ENCODE measurements at regions not wholly inside any gene's neighbourhood (a gene's known extent, or its start where the extent isn't known, plus 50 kb on each side); places are given as distances from the start of the nearest gene placed in this dataset.

DNA sequence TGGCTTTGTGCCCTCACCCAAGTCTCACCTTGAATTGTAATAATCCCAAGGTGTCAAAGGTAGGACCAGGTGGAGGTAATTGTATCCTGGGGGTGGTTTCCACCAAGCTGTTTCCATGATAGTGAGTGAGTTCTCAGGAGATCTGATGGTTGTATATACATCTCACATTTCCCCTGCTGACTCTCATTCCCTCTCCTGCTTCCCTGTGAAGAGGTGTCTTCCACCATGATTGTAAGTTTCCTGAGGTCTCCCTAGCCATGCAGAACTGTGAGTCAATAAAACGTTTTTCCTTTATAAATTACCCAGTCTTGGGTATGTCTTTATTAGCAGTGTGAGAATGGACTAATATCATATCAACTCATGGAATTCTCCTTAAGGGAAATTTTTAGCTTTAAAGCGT, 302.6 kb downstream of the LIG4 start:
- DNase-seq, result no peak

DNA sequence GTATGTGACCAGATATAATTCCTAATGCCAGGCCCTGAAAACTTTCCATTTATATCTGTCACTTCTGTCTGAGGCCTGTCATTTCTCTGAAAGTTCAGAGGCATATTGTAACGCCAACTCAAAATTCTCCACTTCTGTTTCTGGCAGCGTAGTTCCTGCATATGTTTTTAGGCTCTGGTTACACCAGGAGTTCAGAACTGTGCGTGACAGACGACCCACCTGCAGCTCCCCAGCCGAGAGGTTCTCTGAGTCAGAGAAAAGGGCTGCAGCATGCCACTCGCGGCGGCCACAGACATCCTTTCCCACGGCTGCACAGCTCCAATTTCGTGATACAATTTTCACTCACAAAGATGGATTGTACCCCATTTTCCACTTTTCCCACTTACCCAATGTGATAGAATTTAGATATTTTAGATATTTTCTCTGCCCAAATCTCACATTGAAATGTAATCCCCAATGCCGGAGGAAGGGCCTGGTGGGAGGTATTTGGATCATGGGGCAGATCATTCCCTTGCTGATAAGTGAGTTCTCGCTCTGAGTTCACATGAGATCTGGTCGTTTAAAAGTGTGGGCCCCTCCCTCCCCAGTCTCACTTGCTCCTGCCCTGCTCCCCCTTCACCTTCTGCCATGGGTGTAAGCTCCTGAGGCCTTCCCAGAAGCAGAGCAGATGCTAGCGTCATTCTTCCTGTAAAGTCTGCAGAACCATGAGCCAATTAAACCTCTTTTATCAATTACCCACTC, 308.1 kb downstream of the LIG4 start:
- no peak for DNase-seq

DNA sequence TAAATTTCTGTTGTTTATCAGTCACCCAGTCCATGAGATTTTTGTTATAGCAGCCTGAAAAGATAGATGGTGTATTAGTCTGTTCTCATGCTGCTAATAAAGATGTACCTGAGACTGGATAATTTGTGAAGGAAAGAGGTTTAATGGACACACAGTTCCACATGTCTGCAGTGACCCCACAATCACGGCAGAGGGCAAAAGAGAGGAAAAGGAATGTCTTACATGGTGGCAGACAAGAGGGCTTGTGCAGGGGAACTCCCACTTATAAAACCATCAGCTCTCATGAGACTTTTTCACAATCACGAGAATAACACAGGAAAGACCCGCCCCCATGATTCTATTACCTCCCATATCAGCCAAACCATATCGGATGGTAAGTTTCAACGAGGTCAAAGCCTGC, 309.2 kb downstream of the LIG4 start:
- DNase-seq, result no peak

DNA sequence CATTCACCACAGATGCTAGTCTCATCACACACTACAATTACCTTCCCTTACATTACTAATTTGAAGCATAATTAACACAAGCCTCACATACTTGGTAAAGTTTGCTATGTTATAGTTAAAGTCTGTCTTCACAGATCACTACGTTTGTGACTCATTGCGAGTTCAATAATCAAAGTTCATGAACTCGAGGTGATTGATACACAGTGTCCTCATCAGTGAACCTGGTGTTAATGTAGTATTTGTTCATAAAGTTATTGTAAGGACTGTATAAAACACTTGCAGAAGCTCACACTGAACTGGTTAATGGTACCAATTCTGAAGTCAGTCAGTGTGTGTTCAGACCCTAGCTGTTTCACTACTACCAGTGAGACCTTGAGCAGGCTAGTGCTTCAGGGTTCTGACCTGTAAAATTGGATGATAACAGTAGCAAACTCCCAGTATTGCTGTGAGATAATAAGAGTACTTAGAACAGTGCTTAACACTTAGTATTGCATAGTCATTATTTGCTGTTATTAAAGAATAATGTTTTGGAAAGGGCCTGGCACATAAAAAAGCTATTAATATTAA, 313.3 kb downstream of the LIG4 start:
- no peak for DNase-seq

DNA sequence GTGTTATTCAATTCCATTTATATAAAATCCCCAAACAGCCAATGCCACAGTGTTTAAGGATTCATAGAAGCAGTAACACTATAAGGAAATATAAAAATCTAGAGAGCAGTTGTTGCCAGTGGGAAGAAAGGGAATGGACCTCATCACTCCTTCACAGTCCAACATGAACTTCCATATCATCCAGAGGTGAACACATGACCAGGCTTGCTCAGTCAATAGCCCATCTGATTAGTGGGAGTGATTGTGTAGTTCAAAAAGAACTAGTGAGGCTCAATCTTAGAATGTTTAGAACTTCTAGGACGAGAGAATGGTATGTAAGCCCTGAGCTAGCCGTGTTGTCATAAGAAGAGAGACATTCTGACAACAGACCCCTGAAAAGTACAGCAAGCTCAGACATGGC, 314.1 kb downstream of the LIG4 start:
- DNase-seq, result no peak

DNA sequence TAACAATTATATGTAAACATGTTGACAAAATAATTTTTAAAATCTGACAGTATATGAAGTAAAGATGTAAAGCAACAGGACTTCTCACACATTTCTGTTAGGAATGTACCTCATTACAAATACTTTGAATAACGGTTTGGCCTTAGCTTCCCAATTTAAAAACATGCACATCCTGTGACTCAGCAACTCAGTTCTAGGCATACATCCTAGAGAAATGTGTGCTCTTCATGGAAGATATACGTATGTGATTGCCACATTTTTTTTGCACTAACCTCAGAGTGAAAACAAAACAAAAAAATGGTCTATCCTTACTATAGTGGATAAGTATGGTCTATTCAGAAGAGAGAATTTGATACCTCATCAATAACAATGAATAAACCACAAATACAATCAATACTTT, 314.6 kb downstream of the LIG4 start:
- no peak for DNase-seq

DNA sequence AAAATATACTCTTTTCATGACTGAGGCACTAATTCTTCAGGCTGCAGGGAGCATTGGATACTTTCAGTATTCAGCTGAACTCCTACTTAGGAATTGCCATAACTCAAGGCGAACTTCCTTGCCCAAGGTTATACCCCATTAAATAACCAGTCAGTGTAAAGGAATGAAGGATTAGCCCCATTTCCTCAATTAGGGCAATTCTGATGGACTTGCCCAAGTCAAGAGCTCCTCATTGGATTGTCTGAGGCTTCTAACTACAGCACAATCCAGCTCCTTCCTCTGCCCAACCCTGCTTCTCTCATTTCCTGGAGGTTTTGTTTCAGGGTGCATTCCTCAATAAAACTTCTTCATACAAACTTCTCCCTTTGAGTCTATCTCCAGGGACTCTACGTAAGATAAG, 329.2 kb downstream of the LIG4 start:
- no peak for DNase-seq

DNA sequence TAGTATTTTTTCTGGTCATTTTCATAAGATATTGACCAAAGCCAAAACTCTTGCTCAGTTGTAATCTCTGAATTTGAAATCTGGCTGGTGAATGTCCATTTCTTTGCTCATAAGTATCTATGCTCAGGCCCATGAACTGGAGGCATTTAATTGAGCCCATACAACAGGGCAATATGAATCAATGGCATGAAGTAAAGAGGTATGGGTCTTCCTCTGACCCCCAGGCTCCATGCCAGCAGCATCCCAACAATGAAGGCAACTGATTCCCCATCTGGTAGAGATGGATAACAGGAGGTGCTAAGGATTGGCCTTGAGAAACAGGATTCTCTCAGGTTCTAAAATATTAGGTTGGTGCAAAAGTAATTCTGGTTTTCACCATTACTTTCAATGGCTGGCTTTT, 330.8 kb downstream of the LIG4 start:
- no peak for DNase-seq

DNA sequence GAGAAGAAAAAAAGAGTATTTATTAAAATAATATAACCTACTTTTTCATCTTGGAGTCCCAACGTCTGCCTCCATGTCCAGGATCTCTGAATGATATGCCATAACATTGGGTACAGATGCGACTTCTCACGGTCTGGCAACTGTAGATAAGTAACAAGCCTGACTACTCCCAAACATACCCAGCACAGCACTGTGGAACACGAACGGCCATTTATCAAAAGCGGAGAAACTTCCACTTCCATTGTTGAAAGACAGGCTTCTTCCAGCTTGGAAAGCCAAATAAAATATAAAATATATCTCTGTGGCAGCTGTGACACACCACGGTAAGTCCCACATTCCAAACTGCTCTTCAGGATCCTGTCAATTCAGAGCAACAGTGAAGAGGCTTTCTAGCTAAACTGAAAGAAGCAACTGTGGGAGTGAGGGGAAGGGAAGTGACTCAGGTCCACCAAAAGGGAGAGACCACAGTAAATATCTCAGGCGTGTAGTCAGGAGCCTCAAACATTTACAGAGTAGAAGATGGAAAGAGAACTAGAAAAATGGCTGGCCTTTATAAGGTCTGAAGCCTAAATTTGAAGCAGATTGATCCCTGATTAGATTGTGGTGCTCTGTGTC, 331.7 kb downstream of the LIG4 start:
- no peak for DNase-seq

DNA sequence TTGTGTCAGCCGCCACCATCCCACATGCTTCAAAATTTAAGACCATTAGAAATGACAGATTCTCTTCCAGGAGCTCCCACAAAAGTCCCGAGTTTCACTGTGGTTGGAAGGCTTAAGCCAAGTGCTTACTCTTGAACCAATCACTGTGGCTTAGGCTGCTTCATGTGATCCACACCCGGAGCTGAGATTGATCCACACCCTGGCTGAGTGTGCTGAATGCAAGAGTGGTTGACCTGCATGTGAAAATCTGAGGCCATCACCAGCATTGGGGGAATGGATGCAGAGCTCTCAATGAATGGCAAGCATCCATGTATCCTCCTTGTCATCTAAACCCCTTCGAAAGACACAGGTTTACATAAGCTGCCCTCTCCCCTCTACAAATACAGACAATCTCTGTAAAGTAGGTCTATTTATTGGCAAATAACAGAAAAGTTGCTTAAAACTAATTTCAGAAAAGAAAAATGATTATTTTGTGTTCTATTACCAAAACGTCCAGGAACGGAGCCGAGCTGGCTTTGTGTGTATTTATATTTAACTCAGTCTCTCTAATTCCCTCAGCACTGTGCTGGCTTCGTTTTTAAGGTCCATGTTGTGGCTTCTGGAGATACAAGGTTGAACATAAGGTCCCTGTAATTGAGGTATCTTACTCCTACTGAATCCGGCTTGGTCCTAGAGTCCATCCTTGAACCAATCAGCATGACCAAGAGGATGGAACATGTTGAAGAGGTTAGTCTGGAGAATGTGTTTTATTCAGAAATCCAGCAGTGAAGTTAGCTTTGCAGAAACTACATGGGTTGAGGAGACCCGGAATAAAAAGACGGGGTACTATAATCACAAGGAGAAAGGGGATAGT, 332.4 kb downstream of the LIG4 start:
- no peak for DNase-seq

DNA sequence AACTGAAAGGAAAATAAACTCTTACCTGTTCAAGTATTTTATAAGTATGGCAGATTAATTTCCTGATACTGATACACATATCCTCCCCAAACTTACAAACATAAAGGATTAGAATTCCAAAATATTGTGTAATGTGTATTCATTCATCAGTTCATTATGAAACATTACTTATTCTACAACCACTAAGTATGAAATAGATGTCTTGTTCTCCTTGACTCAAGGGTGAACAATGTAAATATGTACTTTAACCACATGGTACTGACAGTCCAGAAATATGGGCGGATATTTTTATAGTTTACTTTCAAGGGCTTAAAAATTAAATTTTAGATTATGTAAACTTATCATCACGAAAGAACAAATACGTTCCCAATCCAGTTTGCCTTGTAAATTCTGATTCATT, 334.0 kb downstream of the LIG4 start:
- no peak for DNase-seq

DNA sequence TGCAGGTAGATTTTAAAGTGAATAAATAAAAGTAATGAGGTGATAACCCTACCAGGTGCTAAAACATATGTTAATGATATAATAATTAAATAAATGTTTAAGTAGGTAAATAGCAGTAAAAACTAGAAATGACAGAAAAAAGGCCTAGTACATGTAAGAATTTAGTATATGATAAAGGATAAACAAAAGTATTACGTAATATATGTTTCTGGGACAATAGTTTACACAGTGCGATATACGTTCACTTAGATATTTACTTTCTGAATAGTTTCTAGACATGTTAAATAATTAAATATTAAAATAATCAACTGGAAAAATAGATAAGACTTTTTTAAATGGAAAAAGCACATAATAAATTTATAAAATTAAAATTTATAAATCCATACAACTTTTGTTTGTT, 340.9 kb downstream of the LIG4 start:
- no peak for DNase-seq

DNA sequence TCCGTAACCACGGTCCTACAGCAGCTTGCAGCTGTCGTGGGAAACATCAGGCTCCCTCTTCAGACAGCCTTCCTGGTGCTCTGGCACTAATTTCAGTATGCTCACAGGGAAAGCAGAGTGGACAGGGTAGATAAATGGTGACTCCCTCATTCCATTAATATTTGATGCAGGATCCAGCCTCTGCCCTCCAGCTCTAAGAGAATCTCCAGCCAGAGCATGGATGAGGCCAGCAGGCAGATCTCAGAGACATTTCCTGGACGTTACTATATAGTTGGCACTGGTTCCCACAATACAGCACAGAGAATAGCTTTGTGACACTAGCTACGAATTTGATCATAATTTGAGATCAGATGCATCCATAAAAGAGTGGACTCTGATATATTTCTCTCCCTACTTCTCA, 341.4 kb downstream of the LIG4 start:
- DNase-seq, result no peak

DNA sequence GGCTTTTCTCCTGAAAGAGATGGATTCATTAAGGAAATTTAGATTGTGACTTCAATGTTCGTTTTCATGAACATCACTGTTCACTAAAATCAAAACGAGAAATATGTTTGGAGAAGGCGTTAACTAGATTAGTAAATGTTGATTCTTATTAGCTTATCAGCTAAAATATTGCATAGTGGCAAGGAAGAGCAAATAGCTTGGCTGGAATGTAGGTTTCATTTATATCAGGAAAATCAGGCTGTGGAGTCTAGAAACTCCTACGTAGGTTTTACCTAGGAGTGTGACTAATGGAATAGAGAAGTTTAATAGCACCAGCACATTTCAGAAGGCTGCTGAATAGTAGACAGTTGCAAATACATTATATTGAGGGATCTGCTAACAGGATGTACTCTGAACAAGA, 344.9 kb downstream of the LIG4 start:
- no peak for DNase-seq

DNA sequence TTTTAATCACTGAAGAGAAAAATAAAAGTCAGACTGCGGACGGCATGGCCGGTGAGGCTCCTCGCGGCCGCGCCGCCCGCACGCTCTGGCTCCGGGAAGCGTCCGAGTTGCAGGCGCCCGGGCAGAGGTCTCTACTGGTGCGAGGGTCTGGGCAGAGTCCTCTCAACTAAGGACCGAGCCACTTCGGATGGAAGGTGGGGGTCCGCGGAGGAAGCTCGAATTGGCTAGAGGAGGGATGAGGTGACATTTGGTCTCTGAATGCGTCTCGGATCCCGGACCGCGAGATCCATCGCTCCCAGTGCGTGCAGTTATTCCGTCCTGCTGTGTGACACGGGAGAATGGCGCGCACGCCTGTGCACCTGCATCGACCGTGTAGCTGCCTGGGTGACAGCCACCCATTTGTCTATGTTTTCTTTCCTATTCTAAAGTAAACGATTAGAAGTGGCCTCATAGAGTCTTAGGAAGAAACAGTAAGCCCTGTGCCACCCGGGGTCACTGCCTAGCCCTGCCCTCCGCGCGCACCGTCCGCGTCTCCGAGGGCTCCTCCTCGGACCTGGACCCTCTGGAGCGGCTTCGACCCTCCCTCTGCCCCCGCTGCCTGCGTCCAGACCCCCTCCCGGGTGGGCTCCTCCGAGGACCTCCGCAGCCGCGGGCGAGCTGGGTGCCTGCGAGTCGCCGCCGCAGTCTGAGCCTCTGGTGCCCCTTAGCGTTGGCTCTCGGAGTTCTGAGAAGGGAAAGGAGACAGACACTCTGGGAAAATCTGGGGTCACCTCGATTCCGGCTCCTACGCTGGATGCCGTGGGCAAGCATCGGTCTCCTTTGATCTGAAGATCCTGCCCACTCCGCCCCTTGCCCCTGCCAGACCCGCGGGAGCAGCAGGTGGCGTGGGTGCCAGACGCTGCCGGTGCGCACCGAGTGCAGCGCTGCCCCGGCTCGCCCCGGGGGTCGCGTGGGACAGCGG, 347.4 kb downstream of the LIG4 start:
- no peak for DNase-seq

DNA sequence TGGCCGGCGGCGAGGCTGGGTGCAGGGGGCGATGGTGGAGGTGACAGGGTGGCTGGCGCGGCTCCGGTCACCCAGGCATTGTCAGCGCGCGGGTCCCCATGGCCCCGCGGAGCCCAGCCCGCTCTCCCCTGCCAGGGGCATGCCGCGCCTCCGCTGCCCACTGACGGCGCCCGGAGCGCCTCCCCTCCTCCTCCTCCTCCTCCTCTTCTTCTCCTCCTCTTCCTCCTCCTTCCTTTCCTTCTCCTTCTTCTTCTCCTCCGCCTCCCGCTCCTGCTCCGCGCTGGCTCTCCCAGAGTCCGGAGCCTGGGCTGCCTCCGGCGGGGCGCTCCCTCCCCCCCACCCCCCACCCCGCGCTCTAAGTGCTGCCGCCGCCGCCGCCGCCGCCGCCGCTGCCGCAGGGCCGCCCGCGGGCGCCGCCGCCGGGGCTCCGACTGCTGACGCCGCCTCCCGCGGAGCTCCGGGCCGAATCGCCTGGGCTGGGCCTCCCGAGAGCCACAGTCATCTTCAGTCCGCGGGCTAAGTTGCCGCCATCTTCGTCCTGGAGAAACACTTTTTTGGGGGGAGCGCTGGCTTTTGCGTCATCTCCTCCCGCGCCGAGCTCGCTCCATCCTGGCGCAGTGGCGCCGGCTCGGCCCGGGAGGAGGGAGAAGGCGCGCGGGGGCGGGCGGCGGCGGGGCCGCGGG, 348.3 kb downstream of the LIG4 start:
- DNase-seq, result no peak

DNA sequence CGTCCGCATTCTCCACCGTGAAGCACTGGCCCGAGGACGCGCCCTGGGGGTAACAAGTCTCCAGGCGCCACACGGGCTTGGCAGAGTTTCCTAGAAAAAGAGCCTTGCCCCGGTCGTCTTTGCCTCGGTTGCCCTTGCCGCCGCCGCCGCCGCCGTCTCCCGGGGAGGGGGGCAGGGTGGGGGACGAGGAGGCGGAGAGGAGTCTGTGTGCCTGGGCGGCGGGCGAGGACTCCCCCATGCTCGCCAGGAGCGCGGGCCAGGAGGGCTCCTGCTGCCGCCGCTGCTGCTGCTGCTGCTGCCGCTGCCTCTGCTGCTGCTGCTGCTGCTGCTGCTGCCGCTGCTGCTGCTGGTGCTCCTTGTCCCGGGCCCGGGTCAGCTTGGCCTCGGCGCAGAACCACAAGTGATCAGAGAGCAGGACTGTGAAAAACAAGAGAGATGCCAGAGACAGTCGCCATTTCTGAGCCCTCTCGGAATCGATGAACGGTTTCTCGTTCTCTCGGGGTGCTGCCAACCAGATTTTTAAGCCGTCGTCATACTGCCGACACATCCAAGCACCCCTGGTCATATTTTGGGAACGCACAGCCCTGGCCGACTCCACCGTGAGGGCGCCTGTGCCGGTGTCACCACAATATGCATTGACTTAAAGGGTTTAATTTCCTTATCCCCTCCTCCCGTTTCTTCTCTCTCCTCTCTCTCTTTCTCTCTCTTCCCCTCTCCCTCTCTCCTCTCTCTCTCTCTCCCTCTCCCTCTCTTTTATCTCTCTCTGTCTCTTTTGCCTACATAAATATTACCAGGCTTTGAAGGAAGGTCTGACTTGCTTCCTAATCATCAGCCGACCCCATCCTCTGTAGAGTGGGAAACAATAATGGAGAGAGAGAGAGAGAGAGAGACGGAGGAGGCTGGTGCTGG, 349.1 kb downstream of the LIG4 start:
- no peak for DNase-seq

DNA sequence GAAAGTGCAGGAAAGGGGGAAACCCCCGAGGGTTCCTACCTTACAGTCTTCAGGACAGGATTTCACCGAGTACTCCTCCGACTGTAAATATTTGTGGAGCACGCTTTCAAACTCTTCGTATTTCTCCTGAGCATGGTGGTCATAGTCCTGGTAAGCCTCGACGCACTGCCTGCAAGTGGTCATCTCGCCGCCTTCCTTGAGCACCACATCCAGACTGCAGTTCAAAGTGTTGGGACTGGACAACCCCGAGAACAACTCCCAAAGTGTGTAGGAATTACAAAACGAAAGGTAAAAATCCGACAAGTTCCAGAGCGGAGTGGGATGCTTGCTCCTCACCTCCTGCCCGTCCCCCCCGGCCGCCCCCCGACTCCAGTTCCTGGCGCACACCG, 349.7 kb downstream of the LIG4 start:
- no peak for DNase-seq

DNA sequence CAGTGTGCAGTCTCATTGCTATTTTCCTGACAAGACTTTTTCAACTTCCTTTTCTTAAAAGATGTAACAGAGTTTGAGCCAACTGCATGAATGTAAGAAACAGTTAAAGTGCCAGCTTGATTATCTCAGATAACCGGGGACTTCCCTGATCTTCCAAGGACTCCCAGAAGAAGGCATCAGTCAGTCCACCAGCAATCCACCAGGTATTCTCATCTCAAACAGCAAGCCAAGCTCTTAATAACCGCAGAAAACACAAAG, 350.1 kb downstream of the LIG4 start:
- no peak for DNase-seq

DNA sequence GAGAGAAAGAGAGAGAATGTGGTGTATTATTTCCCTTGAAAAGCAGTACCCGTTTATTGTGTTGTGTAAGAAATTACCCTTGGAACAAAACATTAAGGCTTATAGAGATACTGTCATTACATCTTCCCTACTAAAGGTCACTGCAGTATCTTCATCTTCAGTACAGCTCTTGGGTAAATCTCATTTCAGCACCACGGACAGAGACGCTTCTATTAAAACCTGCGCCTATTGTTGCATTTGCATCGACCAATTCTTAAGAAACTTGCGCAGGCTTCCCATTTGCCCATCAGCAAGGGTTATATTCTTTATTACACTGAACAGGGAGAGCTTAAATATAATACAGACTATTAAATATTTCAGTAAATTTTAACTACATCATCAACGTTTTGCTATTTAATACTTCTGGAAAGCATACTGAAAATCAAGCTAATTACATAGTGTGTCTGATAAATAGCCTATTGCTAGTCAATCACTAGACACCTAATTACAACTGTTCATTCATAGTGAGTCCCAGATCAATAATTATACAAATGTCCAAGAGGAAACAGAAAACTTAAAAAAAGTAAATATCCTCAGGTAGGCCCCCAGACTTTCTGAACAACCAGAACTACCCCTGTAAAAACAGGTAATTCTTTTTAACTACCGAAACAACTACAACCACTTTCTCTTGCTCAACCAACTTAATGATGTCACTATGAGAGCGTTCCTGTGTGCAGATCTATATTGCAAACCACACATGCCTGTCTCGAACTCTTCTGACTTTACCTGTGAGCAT, 350.6 kb downstream of the LIG4 start:
- DNase-seq, result peak; percentile 88
